GM23338 (cell line): ENCODE measurements at regions not wholly inside any gene's neighbourhood (a gene's known extent, or its start where the extent isn't known, plus 50 kb on each side); places are given as distances from the start of the nearest gene placed in this dataset.

Experiments used
- ATAC-seq: fragments of 200-7000 bp; cut with Tn5 transposase; 3 replicates; pipeline ENCODE4 v1.9.1; 2020
- DNase-seq: peaks from one replicate; pipeline ENCODE4 v3.0.0-alpha.2; 2015; ENCODE audit warnings: low spot score
- H2AFZ ChIP-seq: fragments of 200-600 bp; sonication (generic); 2 replicates; pipeline ENCODE4 v1.8.0; 2016; ENCODE audit warnings: antibody characterized with exemption, mild to moderate bottlenecking, moderate library complexity
- H3F3A ChIP-seq: fragments of 200-600 bp; sonication (generic); replicated peaks from 2 replicates; pipeline ENCODE4 v1.8.0; 2017; ENCODE audit warnings: antibody characterized with exemption, mixed run types, low read depth
- H3K27ac ChIP-seq: fragments of 200-600 bp; sonication (generic); 2 replicates; pipeline ENCODE4 v1.6.1; 2016; ENCODE audit warnings: low read depth
- H3K27me3 ChIP-seq: fragments of 200-600 bp; sonication (generic); 2 replicates; pipeline ENCODE4 v1.8.0; 2016; ENCODE audit warnings: mild to moderate bottlenecking, mixed run types, moderate library complexity; ENCODE audit not compliant: insufficient read depth
- H3K36me3 ChIP-seq: fragments of 200-600 bp; sonication (generic); 2 replicates; pipeline ENCODE4 v1.8.0; 2016; ENCODE audit warnings: mild to moderate bottlenecking; ENCODE audit not compliant: insufficient read depth
- H3K4me1 ChIP-seq: fragments of 200-600 bp; sonication (generic); 2 replicates; pipeline ENCODE4 v1.8.0; 2016; ENCODE audit warnings: mild to moderate bottlenecking, moderate library complexity; ENCODE audit not compliant: insufficient read depth
- H3K4me2 ChIP-seq: fragments of 200-600 bp; sonication (generic); 2 replicates; pipeline ENCODE4 v1.7.1; 2017; ENCODE audit warnings: mixed run types
- H3K4me3 ChIP-seq: fragments of 200-600 bp; sonication (generic); 2 replicates; pipeline ENCODE4 v1.6.1; 2016; ENCODE audit warnings: mixed run types
- H3K79me2 ChIP-seq: fragments of 200-600 bp; sonication (generic); replicated peaks from 2 replicates; pipeline ENCODE4 v1.8.0; 2017; ENCODE audit warnings: mild to moderate bottlenecking; ENCODE audit not compliant: insufficient read depth
- H3K9me2 ChIP-seq: fragments of 200-600 bp; sonication (generic); 2 replicates; pipeline ENCODE4 v1.8.0; 2017; ENCODE audit not compliant: insufficient read depth
- H4K20me1 ChIP-seq: fragments of 200-600 bp; sonication (generic); replicated peaks from 2 replicates; pipeline ENCODE4 v1.8.0; 2017; ENCODE audit warnings: mild to moderate bottlenecking; ENCODE audit not compliant: insufficient read depth
- H3K27ac Mint-ChIP-seq: 2 replicates; pipeline ENCODE4 v1.8.0; 2020; ENCODE audit warnings: inconsistent platforms, mild to moderate bottlenecking, moderate library complexity, mixed read lengths
- H3K27me3 Mint-ChIP-seq: 3 replicates; pipeline ENCODE4 v1.8.0; 2022; ENCODE audit warnings: low read depth, mild to moderate bottlenecking, moderate library complexity, mixed read lengths, inconsistent platforms; ENCODE audit not compliant: insufficient read depth, poor library complexity
- H3K36me3 Mint-ChIP-seq: 3 replicates; pipeline ENCODE4 v1.8.0; 2021; ENCODE audit warnings: low read depth, mild to moderate bottlenecking, inconsistent platforms, moderate library complexity, mixed read lengths
- H3K4me1 Mint-ChIP-seq: 3 replicates; pipeline ENCODE4 v1.8.0; 2020; ENCODE audit warnings: mild to moderate bottlenecking, inconsistent platforms, mixed read lengths
- H3K4me3 Mint-ChIP-seq: 3 replicates; pipeline ENCODE4 v1.8.0; 2021; ENCODE audit warnings: moderate library complexity, mild to moderate bottlenecking, inconsistent platforms, mixed read lengths
- H3K9me3 Mint-ChIP-seq: 3 replicates; pipeline ENCODE4 v1.8.0; 2020; ENCODE audit warnings: moderate library complexity, mild to moderate bottlenecking, inconsistent platforms, mixed read lengths
- EZH2 ChIP-seq: fragments of 200-600 bp; sonication (generic); IDR thresholded peaks from one replicate; pipeline ENCODE4 v1.8.0; 2017; ENCODE audit warnings: antibody characterized with exemption, mild to moderate bottlenecking, low read depth; ENCODE audit not compliant: unreplicated experiment
- EZH2phosphoT487 ChIP-seq: fragments of 200-600 bp; sonication (generic); IDR thresholded peaks from one replicate; pipeline ENCODE4 v1.8.1; 2018; ENCODE audit warnings: antibody characterized with exemption; ENCODE audit not compliant: unreplicated experiment
- JUNB ChIP-seq: IDR thresholded peaks from one replicate; pipeline ENCODE4 v1.6.1; 2016; ENCODE audit warnings: antibody characterized with exemption; ENCODE audit not compliant: unreplicated experiment
- NANOG ChIP-seq: IDR thresholded peaks from 2 replicates; pipeline ENCODE4 v1.6.1; 2016; ENCODE audit warnings: antibody characterized with exemption, borderline replicate concordance
- POLR2AphosphoS5 ChIP-seq: IDR thresholded peaks from 2 replicates; pipeline ENCODE4 v1.6.1; 2016; ENCODE audit warnings: antibody characterized with exemption, low read depth
- STAT1 ChIP-seq: IDR thresholded peaks from one replicate; pipeline ENCODE4 v1.6.1; 2016; ENCODE audit warnings: antibody characterized with exemption; ENCODE audit not compliant: unreplicated experiment
- TF ChIP-seq, protein P1 (sequence below): IDR thresholded peaks from 2 replicates; pipeline ENCODE4 v1.6.1; 2016; ENCODE audit warnings: antibody characterized with exemption
- TF ChIP-seq, protein P2 (sequence below): IDR thresholded peaks from one replicate; pipeline ENCODE4 v1.6.1; 2018; ENCODE audit warnings: antibody characterized with exemption; ENCODE audit not compliant: unreplicated experiment
- TF ChIP-seq, protein P3 (sequence below): fragments of 250-450 bp; sonication (Bioruptor Pico); IDR thresholded peaks from 2 replicates; pipeline ENCODE4 v1.5.0; 2020; ENCODE audit warnings: mild to moderate bottlenecking, moderate library complexity
- TF ChIP-seq, protein P4 (sequence below), 2 experiments: fragments of 200-600 bp in 1 of 2; sonication (generic) in 1 of 2; conservative IDR thresholded peaks; 2 replicates each; pipeline versions ENCODE4 v1.5.1 to v1.6.1; 2016 to 2017; ENCODE audit warnings: antibody characterized with exemption in 2 of 2, low read depth in 2 of 2, mild to moderate bottlenecking in 2 of 2, moderate library complexity in 1 of 2

DNA sequence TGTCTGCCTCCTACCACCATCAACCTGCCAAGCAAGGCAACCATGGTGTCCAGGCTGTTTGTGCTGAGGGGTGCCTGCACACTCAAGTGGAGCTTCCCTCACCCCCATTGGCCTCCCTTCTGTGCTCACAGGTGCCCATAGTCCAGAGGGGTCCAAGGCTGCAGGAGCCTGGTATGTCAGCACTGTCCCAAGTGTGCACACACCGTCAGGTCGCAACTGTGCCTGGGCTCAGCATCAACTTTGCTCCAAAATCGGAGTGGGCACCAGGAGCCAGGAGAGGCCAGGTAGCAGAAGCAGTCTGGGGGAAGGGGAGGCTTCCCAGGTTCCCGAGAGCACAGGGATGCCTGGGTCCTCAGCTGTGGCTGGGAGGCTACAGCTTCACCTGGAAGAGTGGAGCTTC, 1528.2 kb upstream of the SLC39A10 start:
- no peak for TF ChIP-seq POLR2AphosphoS5
- Mint-ChIP-seq H3K27ac (no peak overlapping the region), H3K9me3 (peaks cover 11% of the 10 kb centered on the region; the same call in 2 of the 3 replicates), H3K4me3 (no peak overlapping the region), H3K27me3 (peaks cover 5% of the 10 kb centered on the region), H3K4me1 (peaks cover 4% of the 10 kb centered on the region; the same call in 2 of the 3 replicates), H3K36me3 (peaks cover 7% of the 10 kb centered on the region; the same call in 2 of the 3 replicates)
- no peak overlapping the region for H2AFZ ChIP-seq
- H3K4me2 ChIP-seq = no peak overlapping the region
- H3K4me1 ChIP-seq = no peaks in the 10 kb centered on the region
- 0 out of 2 replicates have a peak, but pooled peaks cover 4% of the 10 kb centered on the region for H3K9me2 ChIP-seq
- no peaks in the 10 kb centered on the region for H3K36me3 ChIP-seq
- H3K4me3 ChIP-seq = no peak overlapping the region
- no peaks in the 10 kb centered on the region for H3K79me2 ChIP-seq
- H3K27me3 ChIP-seq = no peaks in the 10 kb centered on the region
- no peaks in the 10 kb centered on the region for H4K20me1 ChIP-seq
- no peak for ATAC-seq
- H3K27ac ChIP-seq = no peak overlapping the region
- DNase-seq = no peak
- H3F3A ChIP-seq = no peaks in the 10 kb centered on the region

DNA sequence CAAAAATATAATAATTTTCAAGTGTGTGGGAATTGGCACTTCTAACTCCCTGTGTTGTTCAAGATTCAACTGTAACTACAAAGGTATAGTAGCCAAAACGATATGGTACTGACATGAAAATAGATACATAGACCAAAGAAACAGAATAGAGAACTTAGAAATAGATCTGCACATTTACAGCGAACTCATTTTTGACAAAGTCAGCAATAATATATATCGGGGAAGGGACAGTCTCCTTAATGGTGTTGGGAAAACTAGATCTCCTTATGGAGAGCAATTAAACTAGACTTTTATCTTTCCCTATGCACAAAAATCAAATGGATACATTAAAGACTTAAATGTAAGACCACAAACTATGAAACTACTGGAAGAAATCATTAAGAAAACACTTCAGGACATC, 1530.6 kb upstream of the SLC39A10 start:
- H3F3A ChIP-seq = no peaks in the 10 kb centered on the region
- H3K27ac ChIP-seq = no peak overlapping the region
- no peaks in the 10 kb centered on the region for H3K79me2 ChIP-seq
- H3K36me3 ChIP-seq = no peaks in the 10 kb centered on the region
- no peak overlapping the region for H2AFZ ChIP-seq
- no peak for TF ChIP-seq EZH2
- TF ChIP-seq, protein P1, sequence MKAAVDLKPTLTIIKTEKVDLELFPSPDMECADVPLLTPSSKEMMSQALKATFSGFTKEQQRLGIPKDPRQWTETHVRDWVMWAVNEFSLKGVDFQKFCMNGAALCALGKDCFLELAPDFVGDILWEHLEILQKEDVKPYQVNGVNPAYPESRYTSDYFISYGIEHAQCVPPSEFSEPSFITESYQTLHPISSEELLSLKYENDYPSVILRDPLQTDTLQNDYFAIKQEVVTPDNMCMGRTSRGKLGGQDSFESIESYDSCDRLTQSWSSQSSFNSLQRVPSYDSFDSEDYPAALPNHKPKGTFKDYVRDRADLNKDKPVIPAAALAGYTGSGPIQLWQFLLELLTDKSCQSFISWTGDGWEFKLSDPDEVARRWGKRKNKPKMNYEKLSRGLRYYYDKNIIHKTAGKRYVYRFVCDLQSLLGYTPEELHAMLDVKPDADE = no peak
- TF ChIP-seq, protein P2, sequence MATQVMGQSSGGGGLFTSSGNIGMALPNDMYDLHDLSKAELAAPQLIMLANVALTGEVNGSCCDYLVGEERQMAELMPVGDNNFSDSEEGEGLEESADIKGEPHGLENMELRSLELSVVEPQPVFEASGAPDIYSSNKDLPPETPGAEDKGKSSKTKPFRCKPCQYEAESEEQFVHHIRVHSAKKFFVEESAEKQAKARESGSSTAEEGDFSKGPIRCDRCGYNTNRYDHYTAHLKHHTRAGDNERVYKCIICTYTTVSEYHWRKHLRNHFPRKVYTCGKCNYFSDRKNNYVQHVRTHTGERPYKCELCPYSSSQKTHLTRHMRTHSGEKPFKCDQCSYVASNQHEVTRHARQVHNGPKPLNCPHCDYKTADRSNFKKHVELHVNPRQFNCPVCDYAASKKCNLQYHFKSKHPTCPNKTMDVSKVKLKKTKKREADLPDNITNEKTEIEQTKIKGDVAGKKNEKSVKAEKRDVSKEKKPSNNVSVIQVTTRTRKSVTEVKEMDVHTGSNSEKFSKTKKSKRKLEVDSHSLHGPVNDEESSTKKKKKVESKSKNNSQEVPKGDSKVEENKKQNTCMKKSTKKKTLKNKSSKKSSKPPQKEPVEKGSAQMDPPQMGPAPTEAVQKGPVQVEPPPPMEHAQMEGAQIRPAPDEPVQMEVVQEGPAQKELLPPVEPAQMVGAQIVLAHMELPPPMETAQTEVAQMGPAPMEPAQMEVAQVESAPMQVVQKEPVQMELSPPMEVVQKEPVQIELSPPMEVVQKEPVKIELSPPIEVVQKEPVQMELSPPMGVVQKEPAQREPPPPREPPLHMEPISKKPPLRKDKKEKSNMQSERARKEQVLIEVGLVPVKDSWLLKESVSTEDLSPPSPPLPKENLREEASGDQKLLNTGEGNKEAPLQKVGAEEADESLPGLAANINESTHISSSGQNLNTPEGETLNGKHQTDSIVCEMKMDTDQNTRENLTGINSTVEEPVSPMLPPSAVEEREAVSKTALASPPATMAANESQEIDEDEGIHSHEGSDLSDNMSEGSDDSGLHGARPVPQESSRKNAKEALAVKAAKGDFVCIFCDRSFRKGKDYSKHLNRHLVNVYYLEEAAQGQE = no peak
- no peak for TF ChIP-seq EZH2phosphoT487
- TF ChIP-seq JUNB = no peak
- TF ChIP-seq NANOG = no peak
- TF ChIP-seq, protein P3, sequence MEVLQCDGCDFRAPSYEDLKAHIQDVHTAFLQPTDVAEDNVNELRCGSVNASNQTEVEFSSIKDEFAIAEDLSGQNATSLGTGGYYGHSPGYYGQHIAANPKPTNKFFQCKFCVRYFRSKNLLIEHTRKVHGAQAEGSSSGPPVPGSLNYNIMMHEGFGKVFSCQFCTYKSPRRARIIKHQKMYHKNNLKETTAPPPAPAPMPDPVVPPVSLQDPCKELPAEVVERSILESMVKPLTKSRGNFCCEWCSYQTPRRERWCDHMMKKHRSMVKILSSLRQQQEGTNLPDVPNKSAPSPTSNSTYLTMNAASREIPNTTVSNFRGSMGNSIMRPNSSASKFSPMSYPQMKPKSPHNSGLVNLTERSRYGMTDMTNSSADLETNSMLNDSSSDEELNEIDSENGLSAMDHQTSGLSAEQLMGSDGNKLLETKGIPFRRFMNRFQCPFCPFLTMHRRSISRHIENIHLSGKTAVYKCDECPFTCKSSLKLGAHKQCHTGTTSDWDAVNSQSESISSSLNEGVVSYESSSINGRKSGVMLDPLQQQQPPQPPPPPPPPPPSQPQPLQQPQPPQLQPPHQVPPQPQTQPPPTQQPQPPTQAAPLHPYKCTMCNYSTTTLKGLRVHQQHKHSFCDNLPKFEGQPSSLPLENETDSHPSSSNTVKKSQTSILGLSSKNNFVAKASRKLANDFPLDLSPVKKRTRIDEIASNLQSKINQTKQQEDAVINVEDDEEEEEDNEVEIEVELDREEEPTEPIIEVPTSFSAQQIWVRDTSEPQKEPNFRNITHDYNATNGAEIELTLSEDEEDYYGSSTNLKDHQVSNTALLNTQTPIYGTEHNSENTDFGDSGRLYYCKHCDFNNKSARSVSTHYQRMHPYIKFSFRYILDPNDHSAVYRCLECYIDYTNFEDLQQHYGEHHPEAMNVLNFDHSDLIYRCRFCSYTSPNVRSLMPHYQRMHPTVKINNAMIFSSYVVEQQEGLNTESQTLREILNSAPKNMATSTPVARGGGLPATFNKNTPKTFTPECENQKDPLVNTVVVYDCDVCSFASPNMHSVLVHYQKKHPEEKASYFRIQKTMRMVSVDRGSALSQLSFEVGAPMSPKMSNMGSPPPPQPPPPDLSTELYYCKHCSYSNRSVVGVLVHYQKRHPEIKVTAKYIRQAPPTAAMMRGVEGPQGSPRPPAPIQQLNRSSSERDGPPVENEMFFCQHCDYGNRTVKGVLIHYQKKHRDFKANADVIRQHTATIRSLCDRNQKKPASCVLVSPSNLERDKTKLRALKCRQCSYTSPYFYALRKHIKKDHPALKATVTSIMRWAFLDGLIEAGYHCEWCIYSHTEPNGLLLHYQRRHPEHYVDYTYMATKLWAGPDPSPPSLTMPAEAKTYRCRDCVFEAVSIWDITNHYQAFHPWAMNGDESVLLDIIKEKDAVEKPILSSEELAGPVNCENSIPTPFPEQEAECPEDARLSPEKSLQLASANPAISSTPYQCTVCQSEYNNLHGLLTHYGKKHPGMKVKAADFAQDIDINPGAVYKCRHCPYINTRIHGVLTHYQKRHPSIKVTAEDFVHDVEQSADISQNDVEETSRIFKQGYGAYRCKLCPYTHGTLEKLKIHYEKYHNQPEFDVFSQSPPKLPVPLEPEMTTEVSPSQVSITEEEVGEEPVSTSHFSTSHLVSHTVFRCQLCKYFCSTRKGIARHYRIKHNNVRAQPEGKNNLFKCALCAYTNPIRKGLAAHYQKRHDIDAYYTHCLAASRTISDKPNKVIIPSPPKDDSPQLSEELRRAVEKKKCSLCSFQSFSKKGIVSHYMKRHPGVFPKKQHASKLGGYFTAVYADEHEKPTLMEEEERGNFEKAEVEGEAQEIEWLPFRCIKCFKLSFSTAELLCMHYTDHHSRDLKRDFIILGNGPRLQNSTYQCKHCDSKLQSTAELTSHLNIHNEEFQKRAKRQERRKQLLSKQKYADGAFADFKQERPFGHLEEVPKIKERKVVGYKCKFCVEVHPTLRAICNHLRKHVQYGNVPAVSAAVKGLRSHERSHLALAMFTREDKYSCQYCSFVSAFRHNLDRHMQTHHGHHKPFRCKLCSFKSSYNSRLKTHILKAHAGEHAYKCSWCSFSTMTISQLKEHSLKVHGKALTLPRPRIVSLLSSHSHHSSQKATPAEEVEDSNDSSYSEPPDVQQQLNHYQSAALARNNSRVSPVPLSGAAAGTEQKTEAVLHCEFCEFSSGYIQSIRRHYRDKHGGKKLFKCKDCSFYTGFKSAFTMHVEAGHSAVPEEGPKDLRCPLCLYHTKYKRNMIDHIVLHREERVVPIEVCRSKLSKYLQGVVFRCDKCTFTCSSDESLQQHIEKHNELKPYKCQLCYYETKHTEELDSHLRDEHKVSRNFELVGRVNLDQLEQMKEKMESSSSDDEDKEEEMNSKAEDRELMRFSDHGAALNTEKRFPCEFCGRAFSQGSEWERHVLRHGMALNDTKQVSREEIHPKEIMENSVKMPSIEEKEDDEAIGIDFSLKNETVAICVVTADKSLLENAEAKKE (CRISPR knock-in tag) = no peak
- TF ChIP-seq STAT1 = no peak
- TF ChIP-seq, protein P4, sequence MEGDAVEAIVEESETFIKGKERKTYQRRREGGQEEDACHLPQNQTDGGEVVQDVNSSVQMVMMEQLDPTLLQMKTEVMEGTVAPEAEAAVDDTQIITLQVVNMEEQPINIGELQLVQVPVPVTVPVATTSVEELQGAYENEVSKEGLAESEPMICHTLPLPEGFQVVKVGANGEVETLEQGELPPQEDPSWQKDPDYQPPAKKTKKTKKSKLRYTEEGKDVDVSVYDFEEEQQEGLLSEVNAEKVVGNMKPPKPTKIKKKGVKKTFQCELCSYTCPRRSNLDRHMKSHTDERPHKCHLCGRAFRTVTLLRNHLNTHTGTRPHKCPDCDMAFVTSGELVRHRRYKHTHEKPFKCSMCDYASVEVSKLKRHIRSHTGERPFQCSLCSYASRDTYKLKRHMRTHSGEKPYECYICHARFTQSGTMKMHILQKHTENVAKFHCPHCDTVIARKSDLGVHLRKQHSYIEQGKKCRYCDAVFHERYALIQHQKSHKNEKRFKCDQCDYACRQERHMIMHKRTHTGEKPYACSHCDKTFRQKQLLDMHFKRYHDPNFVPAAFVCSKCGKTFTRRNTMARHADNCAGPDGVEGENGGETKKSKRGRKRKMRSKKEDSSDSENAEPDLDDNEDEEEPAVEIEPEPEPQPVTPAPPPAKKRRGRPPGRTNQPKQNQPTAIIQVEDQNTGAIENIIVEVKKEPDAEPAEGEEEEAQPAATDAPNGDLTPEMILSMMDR (conservative IDR thresholded peaks at IDR 0.05; ENCODE audit: low read depth in 2 of 2) = no peak
- Mint-ChIP-seq H3K27me3 (peaks cover 5% of the 10 kb centered on the region), H3K4me3 (no peak overlapping the region), H3K4me1 (peaks cover 4% of the 10 kb centered on the region; the same call in 2 of the 3 replicates), H3K9me3 (peaks cover 11% of the 10 kb centered on the region; the same call in 2 of the 3 replicates), H3K36me3 (peaks cover 7% of the 10 kb centered on the region; the same call in 2 of the 3 replicates), H3K27ac (no peak overlapping the region)
- H3K27me3 ChIP-seq = no peaks in the 10 kb centered on the region
- H4K20me1 ChIP-seq = no peaks in the 10 kb centered on the region
- ATAC-seq (no peak), DNase-seq (no peak)
- no peaks in the 10 kb centered on the region for H3K4me1 ChIP-seq
- H3K9me2 ChIP-seq = 0 out of 2 replicates have a peak, but pooled peaks cover 4% of the 10 kb centered on the region
- H3K4me2 ChIP-seq = no peak overlapping the region
- H3K4me3 ChIP-seq = no peak overlapping the region
